Fibroblast of pulmonary artery (primary cell): ENCODE measurements at regions not wholly inside any gene's neighbourhood (a gene's known extent, or its start where the extent isn't known, plus 50 kb on each side); places are given as distances from the start of the nearest gene placed in this dataset.

Experiments used
- DNase-seq: peaks from one replicate; pipeline ENCODE4 v3.0.0-alpha.2; 2010; ENCODE audit warnings: low read depth
- H3K4me3 ChIP-seq: replicated peaks from 2 replicates; pipeline ENCODE4 v1.5.1; 2011; ENCODE audit warnings: low read depth, mild to moderate bottlenecking, control low read depth, low read length, moderate library complexity
- CTCF ChIP-seq: IDR thresholded peaks from 2 replicates; pipeline ENCODE4 v1.5.1; 2011; ENCODE audit warnings: mild to moderate bottlenecking, control low read depth, low read length, inconsistent platforms; ENCODE audit errors: missing control alignments

- TF ChIP-seq CTCF, result no peak
- no peak overlapping the region for H3K4me3 ChIP-seq
- DNase-seq, result no peak
Observed at GRCh38 chr4:27524224-27524623, 663.6 kb downstream of the STIM2 start.

GRCh38 chr4:27534488-27534887 lies 673.8 kb downstream of the STIM2 start:
- H3K4me3 ChIP-seq, result no peak overlapping the region
- DNase-seq, result no peak
- no peak for TF ChIP-seq CTCF

GRCh38 chr4:27568236-27568951 lies 707.8 kb downstream of the STIM2 start:
- no peak overlapping the region for H3K4me3 ChIP-seq
- TF ChIP-seq CTCF, result no peak
- no peak for DNase-seq

GRCh38 chr4:27568952-27569319 lies 708.3 kb downstream of the STIM2 start:
- no peak for TF ChIP-seq CTCF
- no peak for DNase-seq
- H3K4me3 ChIP-seq, result no peak overlapping the region

GRCh38 chr4:27574743-27575142 lies 714.1 kb downstream of the STIM2 start:
- no peak for TF ChIP-seq CTCF
- H3K4me3 ChIP-seq, result no peak overlapping the region
- no peak for DNase-seq

- no peak overlapping the region for H3K4me3 ChIP-seq
- no peak for DNase-seq
- TF ChIP-seq CTCF, result no peak
Observed at GRCh38 chr4:27577951-27578350, 717.3 kb downstream of the STIM2 start.

GRCh38 chr4:27592738-27593137 lies 732.1 kb downstream of the STIM2 start:
- no peak overlapping the region for H3K4me3 ChIP-seq
- DNase-seq, result no peak
- no peak for TF ChIP-seq CTCF
